ENCODE measurements at regions not wholly inside any gene's neighbourhood (a gene's known extent, or its start where the extent isn't known, plus 50 kb on each side); places are given as distances from the start of the nearest gene placed in this dataset.

GRCh38 chr4:170272959-170273358, 183.2 kb upstream of the AADAT start:
- Histone ChIP-seq H3K4me3 (replicated peaks; ENCODE audit: insufficient read depth, low read length) (no peak overlapping the region), H3K27me3 (ENCODE audit: insufficient read depth, poor library complexity, severe bottlenecking) (no peaks in the 10 kb centered on the region), H3K27ac (replicated peaks) (no peak overlapping the region)
- no peak for DNase-seq (ENCODE audit: low read depth in 1 of 2, low spot score in 1 of 2)
- TF ChIP-seq GABPA (IDR thresholded peaks at IDR 0.05; ENCODE audit: low read depth) (no peak), SPI1 (IDR thresholded peaks at IDR 0.05; ENCODE audit: borderline replicate concordance, low read depth) (no peak), REST (IDR thresholded peaks at IDR 0.05; ENCODE audit: insufficient replicate concordance, low read depth) (no peak), POLR2AphosphoS5 (IDR thresholded peaks at IDR 0.05; ENCODE audit: low read depth) (no peak), CTCF (IDR thresholded peaks at IDR 0.05; ENCODE audit: insufficient read depth, low read length) (no peak)

GRCh38 chr4:170271723-170272122, 182.0 kb upstream of the AADAT start:
- H3K27me3 ChIP-seq (ENCODE audit: insufficient read depth, poor library complexity, severe bottlenecking) = no peaks in the 10 kb centered on the region
- H3K4me3 ChIP-seq (replicated peaks; ENCODE audit: insufficient read depth, low read length) = no peak overlapping the region
- TF ChIP-seq GABPA (IDR thresholded peaks at IDR 0.05; ENCODE audit: low read depth) (no peak), POLR2AphosphoS5 (IDR thresholded peaks at IDR 0.05; ENCODE audit: low read depth) (no peak), REST (IDR thresholded peaks at IDR 0.05; ENCODE audit: insufficient replicate concordance, low read depth) (no peak), CTCF (IDR thresholded peaks at IDR 0.05; ENCODE audit: insufficient read depth, low read length) (no peak), SPI1 (IDR thresholded peaks at IDR 0.05; ENCODE audit: borderline replicate concordance, low read depth) (no peak)
- H3K27ac ChIP-seq (replicated peaks) = no peak overlapping the region
- DNase-seq (ENCODE audit: low read depth in 1 of 2, low spot score in 1 of 2) = no peak

- no peak overlapping the region for H3K4me3 ChIP-seq (replicated peaks; ENCODE audit: insufficient read depth, low read length)
- H3K27me3 ChIP-seq (ENCODE audit: insufficient read depth, poor library complexity, severe bottlenecking) = no peaks in the 10 kb centered on the region
- H3K27ac ChIP-seq (replicated peaks) = no peak overlapping the region
- no peak for TF ChIP-seq REST (IDR thresholded peaks at IDR 0.05; ENCODE audit: insufficient replicate concordance, low read depth)
- DNase-seq (ENCODE audit: low read depth in 1 of 2, low spot score in 1 of 2) = no peak
Observed at GRCh38 chr4:170270628-170271027, 180.9 kb upstream of the AADAT start.

GRCh38 chr4:170269950-170270349, 180.2 kb upstream of the AADAT start:
- no peak overlapping the region for H3K27ac ChIP-seq (replicated peaks)
- H3K27me3 ChIP-seq (ENCODE audit: insufficient read depth, poor library complexity, severe bottlenecking) = no peaks in the 10 kb centered on the region
- no peak for DNase-seq (ENCODE audit: low read depth in 1 of 2, low spot score in 1 of 2)
- no peak for TF ChIP-seq SPI1 (IDR thresholded peaks at IDR 0.05; ENCODE audit: borderline replicate concordance, low read depth)
- H3K4me3 ChIP-seq (replicated peaks; ENCODE audit: insufficient read depth, low read length) = no peak overlapping the region

Data from HL-60 (cell line).